NCI-H748 treated with DMSO at 0.1 percent for 48 hours (cell line): ENCODE measurements at regions not wholly inside any gene's neighbourhood (a gene's known extent, or its start where the extent isn't known, plus 50 kb on each side); places are given as distances from the start of the nearest gene placed in this dataset.

Source experiments
- DNase-seq: peaks from one replicate; lab custom pipeline; 2025; lab: John Stamatoyannopoulos, UW

DNA sequence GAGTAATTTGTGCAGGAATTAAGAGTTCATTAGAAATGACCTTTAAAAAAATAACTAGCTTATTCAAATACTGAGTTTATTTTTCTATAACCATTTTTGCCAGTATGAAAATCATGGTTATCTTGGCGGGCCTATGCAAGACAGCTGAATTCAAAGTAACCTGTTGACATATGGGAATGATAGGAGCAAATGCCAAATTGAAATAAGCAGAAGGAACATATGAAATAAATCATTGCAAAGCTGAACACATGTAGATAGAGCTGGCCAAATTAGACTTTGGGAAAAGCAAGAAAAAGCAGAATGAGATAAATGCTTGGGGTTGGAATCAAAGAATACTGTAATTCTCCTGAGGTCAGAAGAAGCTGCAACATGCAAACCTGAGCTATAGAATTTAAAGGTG is 372.5 kb downstream of the ADAMTS20 start:
- no peak for DNase-seq

DNA sequence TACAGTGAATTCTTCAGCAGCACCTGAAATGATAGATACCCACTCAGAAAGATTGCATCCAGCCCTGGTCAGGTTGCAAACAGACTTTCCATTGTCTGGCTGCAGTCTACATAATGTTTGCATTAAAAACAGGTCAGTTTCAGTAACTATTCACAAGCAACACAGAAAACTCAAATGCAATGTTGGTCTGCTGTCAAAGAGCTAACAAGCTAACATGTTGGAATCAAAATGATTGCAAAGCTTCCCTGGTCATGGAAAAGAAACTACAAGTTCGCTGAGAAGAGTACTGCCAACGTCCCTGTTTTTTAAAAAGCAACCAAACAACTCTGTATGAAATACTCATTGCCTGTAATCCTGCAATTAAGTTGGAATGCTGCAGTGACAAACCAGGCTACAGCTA is 374.7 kb downstream of the ADAMTS20 start:
- DNase-seq, result no peak

DNA sequence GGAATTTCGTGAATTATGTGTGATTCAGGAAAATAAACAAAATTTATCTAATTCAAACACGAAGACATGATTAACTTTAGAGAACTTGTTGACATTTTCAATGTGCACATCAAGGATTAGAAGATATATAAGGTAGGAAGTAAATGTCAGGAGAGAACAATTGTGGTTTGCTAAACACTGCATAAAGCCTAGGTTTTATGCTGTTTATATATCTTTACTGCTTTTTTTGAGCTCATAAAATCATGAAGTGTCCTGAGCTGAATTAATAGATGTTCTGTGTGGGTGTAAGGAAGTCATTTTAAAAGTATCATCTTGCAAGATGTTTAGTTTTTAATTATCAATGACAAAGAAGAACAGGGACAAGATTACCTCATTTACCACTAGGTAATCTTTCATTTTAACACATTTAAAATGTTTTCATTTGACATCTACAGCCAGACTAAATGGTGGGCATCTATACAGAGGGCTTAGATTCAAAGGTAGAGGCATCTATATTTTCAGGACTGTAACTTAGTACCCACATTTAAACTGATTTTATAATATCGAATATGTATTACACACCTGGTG is 382.8 kb downstream of the ADAMTS20 start:
- DNase-seq, result no peak

DNA sequence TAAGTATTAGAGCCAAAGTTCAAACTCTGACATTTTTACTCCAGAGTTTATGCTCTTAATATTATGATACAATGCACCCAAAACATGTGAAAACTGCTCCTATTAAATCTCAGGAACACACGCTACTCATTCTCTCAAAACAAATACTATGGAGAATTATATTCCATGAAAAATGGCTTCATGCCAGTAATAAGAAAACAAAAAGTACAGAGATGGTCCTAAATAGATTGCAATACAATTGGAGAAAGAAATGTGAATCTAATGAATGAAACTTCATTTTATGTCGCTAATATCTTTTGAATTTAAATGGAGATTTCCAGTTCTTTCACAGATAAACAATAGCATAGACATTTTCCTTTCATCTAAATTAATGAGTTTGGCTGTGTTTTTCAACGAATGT is 384.3 kb downstream of the ADAMTS20 start:
- DNase-seq, result no peak

DNA sequence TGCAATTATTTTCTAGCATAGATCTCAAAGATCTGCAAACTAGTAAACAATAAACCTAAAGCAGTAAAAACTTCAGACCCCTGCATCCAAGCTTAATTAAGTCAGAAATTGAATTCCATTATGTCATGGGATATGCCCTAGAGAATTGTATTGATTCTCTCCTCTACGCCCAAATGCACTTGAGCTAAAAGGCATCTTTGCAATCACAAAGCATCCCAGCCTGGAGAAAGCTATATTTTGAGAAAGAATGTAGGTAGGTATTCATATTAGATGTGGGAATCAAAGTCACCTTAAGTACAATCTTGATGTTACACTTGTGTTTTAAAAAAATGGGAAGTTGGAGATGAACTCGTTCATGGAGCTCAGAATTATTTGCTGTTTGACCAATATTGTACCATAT is 386.7 kb downstream of the ADAMTS20 start:
- DNase-seq, result no peak

DNA sequence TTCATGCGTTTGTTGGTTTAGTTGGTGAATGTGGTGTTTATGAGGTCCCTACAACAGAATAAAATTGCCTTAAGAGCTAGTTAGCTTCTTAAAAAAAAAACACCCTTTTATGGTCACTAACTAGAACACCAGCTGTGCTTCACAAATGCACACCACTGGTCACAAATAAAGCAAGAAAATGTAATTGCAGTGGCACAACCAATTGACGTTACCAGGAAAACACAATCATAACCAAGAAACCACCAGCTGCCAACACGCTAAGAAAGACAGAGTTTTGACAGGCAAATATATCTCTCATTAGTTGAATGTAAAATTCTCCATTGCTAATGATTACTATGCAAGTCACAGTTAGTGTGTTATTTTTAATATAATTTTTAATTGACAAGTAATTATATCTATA is 389.9 kb downstream of the ADAMTS20 start:
- peak; percentile 10 for DNase-seq

DNA sequence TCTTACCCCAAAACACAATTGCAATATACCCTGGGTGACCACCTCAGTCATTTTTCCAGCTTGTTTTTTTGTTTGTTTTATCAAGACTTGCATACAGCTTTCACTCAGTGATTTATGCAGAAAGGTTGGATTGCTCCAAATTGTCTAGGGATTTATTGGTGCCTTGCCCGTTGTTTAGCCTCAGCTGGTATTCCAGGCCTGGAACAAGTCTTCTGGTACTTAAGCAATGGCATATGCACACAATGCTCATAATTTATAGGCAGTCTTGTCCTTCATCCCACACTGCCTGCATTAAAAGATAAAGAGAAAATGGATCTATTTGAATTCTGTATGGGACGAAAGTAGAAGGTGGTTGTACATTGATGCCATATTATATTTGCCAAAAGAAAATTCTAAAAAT is 392.5 kb downstream of the ADAMTS20 start:
- DNase-seq, result no peak

DNA sequence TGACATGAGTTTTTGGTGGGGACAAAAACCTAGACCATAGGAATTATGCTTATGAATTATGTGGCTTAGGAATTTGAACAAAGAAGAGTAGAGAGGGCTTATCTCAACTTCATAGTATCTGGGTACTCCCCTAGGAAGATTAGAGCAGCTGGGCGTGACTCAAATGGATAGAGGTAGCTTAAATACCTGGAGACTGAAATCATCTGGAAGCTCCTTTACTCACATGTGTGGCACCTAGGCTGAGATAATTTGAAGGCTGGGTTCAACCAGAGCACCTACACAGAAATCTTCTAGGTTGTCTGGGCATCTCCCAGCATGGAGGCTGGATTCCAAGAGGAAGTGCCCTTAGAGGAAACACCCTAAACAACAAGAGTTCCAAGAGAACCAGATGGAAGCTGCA is 393.9 kb downstream of the ADAMTS20 start:
- no peak for DNase-seq

DNA sequence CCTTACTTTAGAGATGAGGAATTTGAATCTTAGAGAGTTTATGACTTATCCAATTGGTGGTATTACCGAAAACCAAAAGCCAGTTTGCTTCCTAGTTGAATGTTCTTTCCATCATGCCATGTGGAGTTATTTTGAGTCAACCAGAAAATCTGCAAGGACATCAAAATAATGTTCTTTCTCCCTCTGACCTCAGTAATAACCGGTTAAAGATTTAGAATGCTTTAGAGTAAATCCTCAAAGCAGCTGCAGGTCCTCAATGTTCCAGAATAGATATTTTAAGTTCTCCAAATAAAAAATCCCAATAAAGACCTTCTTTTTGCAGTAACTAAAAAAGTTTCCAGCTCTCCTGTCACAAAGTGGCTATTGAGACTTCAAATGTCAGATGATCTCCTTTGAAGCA is 396.6 kb downstream of the ADAMTS20 start:
- DNase-seq, result no peak

DNA sequence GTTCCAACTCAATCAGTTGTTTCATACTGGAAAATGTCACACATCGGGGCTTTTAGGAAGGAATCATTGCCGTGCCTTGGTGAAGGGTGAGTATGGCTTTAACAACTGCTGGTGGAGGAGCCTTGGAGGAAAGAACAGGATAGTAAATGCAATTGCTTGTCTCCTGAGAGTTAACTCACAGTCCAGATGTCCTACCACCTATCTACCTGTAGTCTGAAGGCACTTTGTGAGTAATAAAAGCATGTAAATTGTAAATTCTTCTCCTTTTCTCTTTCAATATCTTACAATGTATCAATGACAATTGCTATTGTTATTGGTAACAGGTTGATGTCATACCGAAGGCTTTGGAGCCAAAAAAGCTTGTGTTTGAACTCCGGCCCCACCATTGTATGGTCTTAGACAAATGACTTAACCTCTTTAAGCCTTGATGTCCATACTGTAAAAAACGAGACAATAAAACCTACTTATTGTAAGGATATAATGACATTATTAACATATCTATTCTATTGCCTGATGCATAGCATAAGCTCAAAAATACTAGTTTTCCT is 397.4 kb downstream of the ADAMTS20 start:
- DNase-seq, result no peak

DNA sequence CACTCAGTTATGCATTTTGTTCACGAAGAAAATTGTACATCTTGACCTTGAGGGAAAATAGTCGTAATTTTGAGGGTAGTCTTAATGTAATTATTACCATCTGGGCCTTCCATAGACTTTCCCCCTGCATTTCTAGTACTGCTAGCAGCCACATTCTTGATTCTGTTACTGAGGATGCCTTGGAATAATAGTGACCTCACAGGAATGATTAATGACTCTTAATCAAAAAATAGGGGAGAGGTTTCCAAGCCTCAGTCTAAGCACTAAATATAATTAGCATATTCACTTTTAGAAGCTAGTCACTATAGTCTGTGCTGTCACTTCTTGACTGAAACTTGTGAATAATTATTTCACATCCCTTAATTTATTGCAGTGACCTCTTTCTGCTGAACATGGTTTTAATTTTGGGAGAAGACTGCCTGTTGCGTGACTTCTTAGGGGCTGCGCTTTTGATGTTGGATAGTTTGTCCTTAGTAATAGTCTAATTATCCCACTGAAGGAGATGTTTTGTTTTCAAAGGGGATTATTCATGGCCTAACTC is 400.5 kb downstream of the ADAMTS20 start:
- DNase-seq, result no peak

DNA sequence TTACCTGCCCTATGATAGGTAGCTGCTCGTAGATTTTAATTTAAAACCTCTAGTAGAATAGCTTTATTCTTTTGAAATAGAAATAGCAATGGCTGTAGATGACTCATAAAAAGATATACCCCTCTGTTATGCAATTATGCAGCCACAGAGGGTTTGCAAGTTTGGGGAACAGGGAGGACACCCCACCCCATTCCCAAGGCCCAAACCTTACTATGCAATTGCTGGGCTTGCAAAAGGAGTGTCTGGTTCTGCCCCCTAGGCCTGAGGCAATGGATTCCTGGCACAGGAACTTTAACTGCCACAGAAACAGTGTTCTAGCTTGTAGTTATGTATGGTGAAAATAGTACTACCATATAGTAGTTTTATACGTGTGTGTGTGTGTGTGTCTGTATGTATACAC is 403.3 kb downstream of the ADAMTS20 start:
- no peak for DNase-seq

DNA sequence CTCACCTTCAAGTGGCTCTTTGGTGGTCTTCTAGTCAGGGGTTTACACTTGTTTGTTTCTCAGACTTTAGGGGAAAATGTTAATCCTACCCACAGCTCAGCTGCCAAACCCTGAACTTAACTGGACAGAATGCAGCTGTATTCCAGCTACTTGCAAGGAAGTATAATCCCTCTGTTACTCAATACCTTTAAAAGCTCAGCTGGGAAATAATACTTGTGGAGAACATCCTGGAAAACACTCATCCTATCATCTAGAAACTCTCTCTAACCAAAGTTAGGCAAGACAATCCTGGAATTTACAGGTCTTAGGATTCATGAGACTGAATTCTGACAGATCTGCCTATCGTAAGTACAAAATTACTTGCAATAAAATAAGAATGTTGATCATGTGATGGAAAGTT is 404.1 kb downstream of the ADAMTS20 start:
- DNase-seq, result no peak

DNA sequence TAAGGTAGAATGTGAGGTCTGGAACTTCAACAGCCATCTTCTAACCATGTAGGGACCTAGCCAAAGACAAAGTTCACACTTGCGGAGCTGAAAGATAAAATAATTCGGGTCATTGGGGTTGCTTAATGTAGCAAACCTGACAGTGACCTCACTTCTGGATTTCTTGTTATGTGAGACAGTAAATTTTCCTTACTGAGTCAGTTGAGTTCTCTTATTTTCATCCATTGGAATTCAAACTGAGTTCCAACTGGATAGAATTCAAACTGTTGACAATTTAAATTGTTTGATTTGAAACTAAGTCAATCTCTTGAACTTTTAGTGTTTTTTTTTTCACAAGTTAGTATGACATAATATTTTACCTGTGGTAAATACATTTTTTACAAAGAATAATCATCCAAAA is 406.5 kb downstream of the ADAMTS20 start:
- DNase-seq, result no peak

DNA sequence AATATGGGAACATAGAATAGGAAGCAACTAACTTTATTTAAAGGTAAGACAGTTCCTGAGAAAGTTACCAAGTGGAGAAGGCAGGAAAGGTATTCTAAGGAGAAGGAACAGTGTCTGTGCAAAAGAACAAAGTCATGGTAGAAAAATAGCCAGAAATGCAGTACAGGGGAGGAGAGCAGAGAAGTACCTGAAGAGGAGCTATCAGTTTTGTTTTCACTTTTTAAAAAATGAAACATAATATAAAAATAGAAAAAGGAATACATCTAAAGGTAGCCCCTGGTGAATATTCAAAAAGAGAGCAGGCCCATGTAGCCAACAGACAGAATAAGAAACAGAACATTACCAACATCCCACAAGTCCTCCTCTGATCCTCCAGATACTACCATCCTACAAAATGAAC is 408.7 kb downstream of the ADAMTS20 start:
- no peak for DNase-seq

DNA sequence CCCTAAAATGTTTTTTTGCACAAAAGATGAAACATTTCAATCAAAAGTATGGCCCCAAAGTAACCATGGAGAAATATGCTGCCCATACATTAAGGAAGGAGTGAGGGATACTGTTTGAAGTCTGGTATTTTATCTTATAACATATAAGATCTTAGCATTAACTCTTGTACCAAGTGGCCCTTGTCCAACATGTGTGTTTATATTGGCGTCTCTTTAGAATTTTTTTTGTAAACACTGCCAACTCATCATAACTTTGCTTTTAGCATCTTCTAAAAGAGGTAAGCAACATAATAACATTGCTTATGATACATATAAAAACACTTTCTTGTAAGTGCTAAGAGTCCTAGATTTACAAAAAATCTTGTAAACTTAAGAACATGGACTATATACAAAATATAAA is 419.7 kb downstream of the ADAMTS20 start:
- DNase-seq, result no peak

DNA sequence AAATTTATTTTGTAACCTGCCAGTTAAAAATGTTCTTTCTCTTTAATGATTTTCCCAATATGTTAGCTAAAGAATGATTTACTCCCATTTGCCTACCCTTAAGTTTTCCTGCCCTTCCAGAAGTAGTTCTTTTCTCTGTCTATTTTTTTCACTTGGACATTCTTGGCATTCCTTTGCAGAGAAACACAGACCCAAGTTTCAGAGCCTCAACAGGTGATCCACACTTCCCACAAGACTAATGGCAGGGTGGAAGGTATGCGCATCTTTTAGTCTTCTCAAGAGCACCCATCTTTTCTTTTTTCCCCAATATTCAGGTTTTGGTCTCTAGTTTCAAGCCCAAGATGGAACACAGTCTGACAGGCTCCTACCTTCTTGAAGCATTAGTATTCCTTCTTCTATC is 420.7 kb downstream of the ADAMTS20 start:
- no peak for DNase-seq

DNA sequence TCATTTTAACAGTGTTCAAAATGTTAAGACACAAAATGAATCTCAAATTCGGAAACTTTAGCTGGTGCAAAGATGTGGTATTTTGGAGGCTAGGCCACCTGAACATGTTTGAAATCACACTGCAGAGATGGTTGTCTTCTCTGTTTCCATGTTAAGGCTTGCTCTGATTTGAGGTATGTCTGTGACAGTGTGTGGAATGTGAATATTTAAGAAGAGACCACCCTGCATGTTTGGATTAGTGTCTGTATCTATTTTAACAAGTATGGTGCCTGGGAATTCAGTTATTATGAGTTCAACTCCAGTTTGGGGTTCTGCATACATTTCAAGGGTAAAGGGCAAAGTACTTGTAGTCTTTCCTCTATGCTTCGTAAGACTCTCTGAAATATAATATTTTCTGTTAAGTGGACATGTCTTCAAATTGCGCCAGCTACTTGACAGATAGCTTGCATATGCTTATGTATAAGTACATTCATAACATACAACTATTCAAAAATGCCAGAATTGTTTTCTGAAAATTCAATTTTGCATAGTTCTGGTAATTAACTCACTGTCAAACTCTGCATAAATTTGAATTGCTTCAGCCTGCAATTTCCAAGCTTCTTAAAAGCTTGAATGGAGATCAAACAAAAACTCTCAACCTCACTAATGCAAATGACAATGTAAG is 424.0 kb downstream of the ADAMTS20 start:
- DNase-seq, result no peak

DNA sequence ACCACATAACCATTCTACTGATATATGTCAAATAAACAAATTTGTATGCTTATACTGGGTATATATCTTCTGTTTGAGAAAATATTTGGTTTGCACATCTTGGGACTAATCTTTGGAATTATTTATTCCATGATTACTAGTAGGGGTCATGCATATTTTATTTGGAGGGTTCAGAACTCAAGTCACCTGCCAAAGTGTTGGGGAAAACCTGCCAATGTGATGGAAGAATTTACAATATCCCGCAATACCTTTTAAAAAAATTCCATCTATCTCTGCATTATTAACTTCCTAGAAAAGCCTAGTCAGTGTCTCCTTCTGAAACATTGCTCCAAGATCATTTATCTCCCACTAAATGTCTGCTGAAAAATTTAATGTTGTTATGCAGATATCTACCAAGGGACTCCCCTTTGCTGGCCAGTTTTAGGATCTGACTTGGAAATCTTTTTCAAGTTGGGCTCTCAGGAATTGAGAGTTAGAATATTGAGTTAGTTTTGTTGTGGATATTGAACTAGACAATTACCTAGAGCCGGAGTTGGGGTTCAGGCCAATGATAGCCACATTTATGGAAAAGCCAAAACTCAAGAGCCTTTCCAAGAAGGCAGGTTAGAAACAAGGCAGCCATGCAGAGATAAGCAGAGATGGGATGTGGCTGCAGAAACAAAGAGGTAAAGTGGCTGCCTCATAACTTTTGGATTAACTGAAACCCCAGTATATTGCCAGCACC is 425.2 kb downstream of the ADAMTS20 start:
- DNase-seq, result no peak

DNA sequence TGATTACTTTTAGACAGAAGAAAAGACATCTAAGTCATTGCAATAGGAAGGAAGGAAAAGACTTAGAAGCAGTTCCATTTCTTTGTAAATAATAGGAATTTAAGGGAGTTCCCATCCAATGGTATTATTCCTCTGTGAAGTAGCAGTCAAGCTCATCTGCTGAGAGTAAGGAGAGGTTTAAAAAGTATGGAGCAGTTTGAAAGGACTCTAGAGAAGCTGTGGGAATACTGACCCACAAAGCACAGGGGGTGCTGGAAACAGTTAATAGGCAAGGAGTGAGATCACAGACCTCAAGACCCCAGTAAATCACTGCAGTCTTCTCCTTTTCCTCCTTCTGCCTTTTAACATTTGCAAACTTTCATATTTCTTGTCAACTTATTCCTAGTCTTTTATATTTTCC is 428.5 kb downstream of the ADAMTS20 start:
- no peak for DNase-seq

DNA sequence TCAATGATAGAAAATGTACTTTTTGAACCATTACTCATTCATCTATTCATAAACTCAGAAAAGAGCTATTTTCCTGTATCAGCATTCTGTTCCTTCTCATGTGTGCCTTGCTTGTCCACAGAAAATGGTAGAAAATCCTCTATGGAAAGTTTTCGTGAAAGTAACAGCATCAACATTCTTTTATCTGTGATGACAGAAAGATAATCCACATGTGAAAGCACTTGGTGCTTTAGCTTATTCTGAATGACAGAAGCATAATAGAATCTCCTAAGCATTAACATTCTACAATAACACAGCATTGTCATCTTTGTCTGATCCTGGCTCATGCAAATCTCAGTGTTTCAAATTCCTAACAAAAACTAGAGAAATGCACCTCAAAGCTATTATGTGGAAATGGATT is 431.9 kb downstream of the ADAMTS20 start:
- no peak for DNase-seq

DNA sequence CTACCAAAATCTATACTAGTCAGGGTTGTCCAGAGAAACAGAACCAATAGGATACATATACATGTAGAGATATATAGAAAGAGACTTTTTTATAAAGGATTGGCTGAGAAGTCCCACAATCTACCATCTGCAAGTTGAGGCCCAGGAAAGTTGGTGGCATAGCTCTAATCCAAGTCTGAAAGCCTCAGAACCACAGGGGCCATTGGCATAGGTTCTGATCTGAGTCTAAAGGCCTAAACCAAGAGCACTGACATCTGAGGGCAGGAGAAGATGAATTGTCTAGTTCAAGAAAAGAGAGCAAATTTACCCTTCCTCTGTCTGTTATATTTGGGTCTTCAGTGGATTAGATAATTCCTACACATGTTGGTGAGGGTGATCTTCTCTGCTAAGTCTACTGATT is 433.1 kb downstream of the ADAMTS20 start:
- DNase-seq, result no peak

DNA sequence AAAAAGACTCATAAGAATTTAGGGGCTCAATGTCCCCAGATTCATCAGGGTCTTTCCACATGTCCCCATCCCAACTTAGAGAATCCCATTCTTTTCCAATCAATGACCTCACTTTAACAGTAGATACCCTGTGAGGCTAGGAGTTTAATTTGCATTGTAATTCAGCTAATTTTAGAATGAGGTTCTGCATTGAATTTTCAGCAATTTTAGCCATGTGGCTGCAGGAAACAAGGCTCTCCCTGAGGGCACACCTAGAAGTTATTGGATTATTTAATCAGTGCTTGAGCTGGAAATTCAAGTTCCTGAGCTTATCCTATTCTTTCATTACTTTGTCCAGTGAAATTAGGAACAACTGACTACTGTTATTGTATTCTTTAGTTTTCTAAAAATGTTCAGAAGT is 433.8 kb downstream of the ADAMTS20 start:
- no peak for DNase-seq
